HG03159 (cell line): ENCODE measurements at regions not wholly inside any gene's neighbourhood (a gene's known extent, or its start where the extent isn't known, plus 50 kb on each side); places are given as distances from the start of the nearest gene placed in this dataset.

Source experiments
- ATAC-seq: cut with Tn5 transposase; IDR thresholded peaks from one replicate; pipeline ENCODE4 v1.9.1; 2021; ENCODE audit warnings: mild to moderate bottlenecking, moderate library complexity; ENCODE audit not compliant: unreplicated experiment

- ATAC-seq, result peak; percentile 83
Measured at GRCh38 chr3:43892526-43892925, 201.8 kb downstream of the ABHD5 start.

- no peak for ATAC-seq
Measured at GRCh38 chr3:43893727-43894126, 203.0 kb downstream of the ABHD5 start.

- ATAC-seq, result no peak
Measured at GRCh38 chr3:43894176-43895049, 203.7 kb downstream of the ABHD5 start.

GRCh38 chr3:43895573-43895972, 204.8 kb downstream of the ABHD5 start:
- ATAC-seq, result no peak

- no peak for ATAC-seq
Measured at GRCh38 chr3:43902415-43902814, 211.7 kb downstream of the ABHD5 start.

GRCh38 chr3:43905157-43905556, 214.4 kb downstream of the ABHD5 start:
- ATAC-seq, result no peak

GRCh38 chr3:43906849-43907507, 216.2 kb downstream of the ABHD5 start:
- ATAC-seq, result peak; percentile 23

- ATAC-seq, result peak; percentile 95
Measured at GRCh38 chr3:43907508-43907858, 216.7 kb downstream of the ABHD5 start.

GRCh38 chr3:43908456-43908855, 217.7 kb downstream of the ABHD5 start:
- no peak for ATAC-seq

- ATAC-seq, result no peak
Measured at GRCh38 chr3:43909149-43909548, 218.4 kb downstream of the ABHD5 start.

- no peak for ATAC-seq
Measured at GRCh38 chr3:43910750-43911149, 220.0 kb downstream of the ABHD5 start.

- ATAC-seq, result no peak
Measured at GRCh38 chr3:43913036-43913948, 222.6 kb downstream of the ABHD5 start.

GRCh38 chr3:43914269-43914668, 223.5 kb downstream of the ABHD5 start:
- ATAC-seq, result no peak

GRCh38 chr3:43915546-43915945, 224.8 kb downstream of the ABHD5 start:
- no peak for ATAC-seq

GRCh38 chr3:43917361-43917760, 226.6 kb downstream of the ABHD5 start:
- ATAC-seq, result no peak

GRCh38 chr3:43919029-43919428, 228.3 kb downstream of the ABHD5 start:
- ATAC-seq, result no peak

GRCh38 chr3:43921056-43921648, 230.4 kb downstream of the ABHD5 start:
- ATAC-seq, result no peak

- no peak for ATAC-seq
Measured at GRCh38 chr3:43922374-43922773, 231.6 kb downstream of the ABHD5 start.

GRCh38 chr3:43923104-43923882, 232.6 kb downstream of the ABHD5 start:
- ATAC-seq, result no peak

- ATAC-seq, result no peak
Measured at GRCh38 chr3:43926055-43926454, 235.3 kb downstream of the ABHD5 start.
